CD4-positive, CD25-positive, alpha-beta regulatory T cell (primary cell): ENCODE measurements at regions not wholly inside any gene's neighbourhood (a gene's known extent, or its start where the extent isn't known, plus 50 kb on each side); places are given as distances from the start of the nearest gene placed in this dataset.

ENCODE experiments used
- ATAC-seq, 2 donors: fragments of 150-1000 bp; cut with Tn5 transposase; one replicate each; pipeline ENCODE4 v1.10.0; 2021; ENCODE audit warnings: low read depth in 2 of 2, moderate number of reproducible peaks in 2 of 2, moderate library complexity in 1 of 2
- DNase-seq, 3 donors: peaks; one replicate each; pipeline versions ENCODE4 v3.0.0 to v3.0.0-alpha.2; 2012 to 2022; ENCODE audit warnings: mixed read lengths in 1 of 3
- H3K27ac ChIP-seq: one replicate; pipeline ENCODE4 v1.7.0; 2013; ENCODE audit warnings: mild to moderate bottlenecking, low read length; ENCODE audit not compliant: insufficient read depth, poor library complexity, severe bottlenecking
- H3K27me3 ChIP-seq: one replicate; pipeline ENCODE4 v1.7.0; 2013; ENCODE audit warnings: low read length; ENCODE audit not compliant: control insufficient read depth, insufficient read depth
- H3K36me3 ChIP-seq: one replicate; pipeline ENCODE4 v1.7.0; 2013; ENCODE audit warnings: mild to moderate bottlenecking, low read length, moderate library complexity; ENCODE audit not compliant: control insufficient read depth, insufficient read depth
- H3K4me1 ChIP-seq: 2 replicates; pipeline ENCODE4 v1.7.0; 2013; ENCODE audit warnings: mild to moderate bottlenecking, low read length; ENCODE audit not compliant: insufficient read depth, control insufficient read depth, poor library complexity, severe bottlenecking
- H3K4me3 ChIP-seq: one replicate; pipeline ENCODE4 v1.7.0; 2013; ENCODE audit warnings: low read depth, mild to moderate bottlenecking, low read length, moderate library complexity
- H3K9me3 ChIP-seq, 2 experiments: 1 replicate in 1 of 2; 2 replicates in 1 of 2; pipeline ENCODE4 v1.7.0; 2013; ENCODE audit warnings: low read length in 2 of 2, mild to moderate bottlenecking in 1 of 2, moderate library complexity in 1 of 2; ENCODE audit not compliant: control insufficient read depth in 2 of 2
- H3K27ac Mint-ChIP-seq, 3 donors: one replicate each; pipeline ENCODE4 v1.8.0; 2020 to 2022; ENCODE audit warnings: mild to moderate bottlenecking in 3 of 3, mixed read lengths in 3 of 3, moderate library complexity in 2 of 3
- H3K27me3 Mint-ChIP-seq: one replicate; pipeline ENCODE4 v1.8.0; 2022; ENCODE audit warnings: mild to moderate bottlenecking, mixed read lengths
- H3K36me3 Mint-ChIP-seq: one replicate; pipeline ENCODE4 v1.8.0; 2020; ENCODE audit warnings: mixed read lengths
- H3K4me1 Mint-ChIP-seq, 4 donors: one replicate each; pipeline ENCODE4 v1.8.0; 2020 to 2022; ENCODE audit warnings: mixed read lengths in 4 of 4, mild to moderate bottlenecking in 1 of 4
- H3K4me3 Mint-ChIP-seq, 4 donors: one replicate each; pipeline ENCODE4 v1.8.0; 2020 to 2022; ENCODE audit warnings: mild to moderate bottlenecking in 4 of 4, mixed read lengths in 4 of 4, moderate library complexity in 3 of 4
- H3K9me3 Mint-ChIP-seq, 7 donors: one replicate each; pipeline ENCODE4 v1.8.0; 2020 to 2022; ENCODE audit warnings: mixed read lengths in 7 of 7, mild to moderate bottlenecking in 3 of 7, moderate library complexity in 2 of 7

- Histone ChIP-seq H3K9me3 (no peaks in the 10 kb centered on the region), H3K36me3 (no peaks in the 10 kb centered on the region), H3K4me3 (no peak overlapping the region), H3K27me3 (no peaks in the 10 kb centered on the region), H3K27ac (no peak overlapping the region), H3K4me1 (no peaks in the 10 kb centered on the region)
- Mint-ChIP-seq H3K27me3 (no peaks in the 10 kb centered on the region), H3K4me3 (no peak overlapping the region), H3K36me3 (no peaks in the 10 kb centered on the region), H3K9me3 (peaks cover 0 to 9% (median 4%) of the 10 kb centered on the region in 7 donors), H3K4me1 (no peaks in the 10 kb centered on the region), H3K27ac (no peak overlapping the region)
- ATAC-seq (no peak), DNase-seq (no peak)
These were observed 300.5 kb upstream of the MME start for GRCh38 chr3:154779571-154779970.

- H3K36me3 Mint-ChIP-seq: no peaks in the 10 kb centered on the region
- H3K4me1 ChIP-seq: no peaks in the 10 kb centered on the region
- H3K4me1 Mint-ChIP-seq: no peaks in the 10 kb centered on the region
- peaks cover 0 to 14% (median 4%) of the 10 kb centered on the region in 7 donors for H3K9me3 Mint-ChIP-seq
- H3K27me3 Mint-ChIP-seq: no peaks in the 10 kb centered on the region
- H3K36me3 ChIP-seq: no peaks in the 10 kb centered on the region
- H3K4me3 ChIP-seq: no peak overlapping the region
- no peaks in the 10 kb centered on the region for H3K27me3 ChIP-seq
- H3K9me3 ChIP-seq: no peaks in the 10 kb centered on the region
- no peak for ATAC-seq
- no peak overlapping the region for H3K27ac Mint-ChIP-seq
- H3K4me3 Mint-ChIP-seq: no peak overlapping the region
- DNase-seq: no peak
- H3K27ac ChIP-seq: no peak overlapping the region
These were observed 302.1 kb upstream of the MME start for GRCh38 chr3:154778057-154778456.

- Mint-ChIP-seq H3K4me3 (no peak overlapping the region), H3K4me1 (no peaks in the 10 kb centered on the region), H3K9me3 (peaks cover 0 to 11% (median 4%) of the 10 kb centered on the region in 7 donors), H3K27ac (no peak overlapping the region), H3K36me3 (no peaks in the 10 kb centered on the region), H3K27me3 (no peaks in the 10 kb centered on the region)
- H3K4me1 ChIP-seq: no peaks in the 10 kb centered on the region
- no peak overlapping the region for H3K27ac ChIP-seq
- no peak for ATAC-seq
- no peaks in the 10 kb centered on the region for H3K36me3 ChIP-seq
- H3K9me3 ChIP-seq: no peaks in the 10 kb centered on the region
- DNase-seq: no peak
- no peak overlapping the region for H3K4me3 ChIP-seq
- no peaks in the 10 kb centered on the region for H3K27me3 ChIP-seq
These were observed 303.4 kb upstream of the MME start for GRCh38 chr3:154776549-154777225.

DNA sequence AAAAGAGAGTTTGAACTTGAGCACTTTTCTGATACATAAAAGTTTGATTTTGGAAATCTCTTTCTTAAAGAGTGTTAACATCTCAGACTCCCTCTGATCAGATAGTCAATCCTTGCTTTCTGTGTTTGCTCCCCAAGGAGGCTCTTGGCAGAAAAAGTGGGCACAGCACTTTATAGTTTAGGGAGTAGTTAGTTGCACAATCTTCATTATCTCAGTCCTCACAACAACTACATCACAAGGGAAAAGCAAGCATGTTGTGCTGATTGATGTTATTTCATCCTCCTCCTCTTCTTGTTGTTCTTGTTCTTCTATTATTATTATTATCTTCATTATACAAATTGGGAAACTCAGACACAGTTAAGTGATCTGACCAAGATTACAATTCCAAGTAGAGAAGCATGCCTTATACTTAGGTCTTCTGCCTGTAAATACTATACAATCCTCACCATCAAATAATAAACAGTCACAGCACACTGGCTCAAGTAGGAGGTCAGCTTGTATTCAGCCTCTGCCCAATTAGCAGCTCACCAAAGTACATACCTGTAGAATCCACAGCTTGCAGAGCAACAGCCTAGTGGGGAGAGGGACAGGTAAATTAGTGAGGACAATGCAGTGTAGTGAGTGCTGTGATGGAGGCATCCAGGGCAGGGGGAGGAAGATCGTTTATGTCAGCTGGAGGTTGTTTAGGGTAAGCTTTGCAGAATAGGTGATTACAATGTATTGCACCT is 304.1 kb upstream of the MME start:
- Mint-ChIP-seq H3K27me3 (no peaks in the 10 kb centered on the region), H3K4me1 (no peaks in the 10 kb centered on the region), H3K36me3 (no peaks in the 10 kb centered on the region), H3K27ac (no peak overlapping the region), H3K9me3 (peaks cover 0 to 9% (median 4%) of the 10 kb centered on the region in 7 donors), H3K4me3 (no peak overlapping the region)
- ATAC-seq (no peak), DNase-seq (no peak)
- Histone ChIP-seq H3K27me3 (no peaks in the 10 kb centered on the region), H3K36me3 (no peaks in the 10 kb centered on the region), H3K27ac (no peak overlapping the region), H3K9me3 (no peaks in the 10 kb centered on the region), H3K4me3 (no peak overlapping the region), H3K4me1 (no peaks in the 10 kb centered on the region)

DNA sequence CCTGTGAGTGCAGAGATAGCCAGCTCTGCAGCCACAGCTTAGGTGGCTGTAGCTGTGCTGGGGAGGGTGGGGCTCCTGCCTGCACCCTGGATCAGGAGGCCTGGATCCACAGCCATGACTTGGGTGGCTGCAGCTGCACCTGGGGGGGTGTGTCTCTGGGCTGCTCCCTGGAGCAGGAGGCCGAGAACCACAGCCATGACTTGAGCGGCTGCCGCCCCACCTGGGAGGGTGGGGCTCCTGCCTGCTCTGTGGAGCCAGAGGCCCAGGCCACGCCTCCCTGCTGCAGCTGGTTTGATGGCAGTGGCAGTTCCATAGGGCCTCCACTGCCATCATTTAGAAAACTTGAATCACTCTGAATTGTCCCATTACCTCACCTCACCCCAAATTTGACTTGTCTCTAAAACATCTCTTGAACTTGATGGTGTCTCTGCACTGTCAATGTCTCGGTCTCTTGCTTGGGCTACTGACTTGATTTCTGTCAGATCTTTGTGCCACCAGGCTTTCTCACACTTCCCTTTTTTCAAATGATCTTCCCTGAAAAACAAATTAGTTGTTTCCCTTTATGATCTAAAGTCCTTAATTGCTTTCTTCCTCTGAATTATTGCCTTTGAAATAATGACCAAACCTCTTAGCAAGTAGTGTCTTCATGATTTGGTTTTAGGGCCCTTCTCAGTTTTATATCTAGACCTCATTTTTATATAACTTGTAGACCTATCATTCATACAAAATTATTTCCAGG is 313.2 kb upstream of the MME start:
- H3K4me1 Mint-ChIP-seq: no peaks in the 10 kb centered on the region
- ATAC-seq: no peak
- no peak overlapping the region for H3K27ac Mint-ChIP-seq
- H3K27me3 Mint-ChIP-seq: no peaks in the 10 kb centered on the region
- Histone ChIP-seq H3K9me3 (no peaks in the 10 kb centered on the region), H3K4me3 (no peak overlapping the region), H3K4me1 (no peaks in the 10 kb centered on the region), H3K27ac (no peak overlapping the region), H3K27me3 (no peaks in the 10 kb centered on the region), H3K36me3 (no peaks in the 10 kb centered on the region)
- DNase-seq: no peak
- no peaks in the 10 kb centered on the region for H3K36me3 Mint-ChIP-seq
- no peak overlapping the region for H3K4me3 Mint-ChIP-seq
- H3K9me3 Mint-ChIP-seq: peaks cover 0 to 11% (median 4%) of the 10 kb centered on the region in 7 donors

DNA sequence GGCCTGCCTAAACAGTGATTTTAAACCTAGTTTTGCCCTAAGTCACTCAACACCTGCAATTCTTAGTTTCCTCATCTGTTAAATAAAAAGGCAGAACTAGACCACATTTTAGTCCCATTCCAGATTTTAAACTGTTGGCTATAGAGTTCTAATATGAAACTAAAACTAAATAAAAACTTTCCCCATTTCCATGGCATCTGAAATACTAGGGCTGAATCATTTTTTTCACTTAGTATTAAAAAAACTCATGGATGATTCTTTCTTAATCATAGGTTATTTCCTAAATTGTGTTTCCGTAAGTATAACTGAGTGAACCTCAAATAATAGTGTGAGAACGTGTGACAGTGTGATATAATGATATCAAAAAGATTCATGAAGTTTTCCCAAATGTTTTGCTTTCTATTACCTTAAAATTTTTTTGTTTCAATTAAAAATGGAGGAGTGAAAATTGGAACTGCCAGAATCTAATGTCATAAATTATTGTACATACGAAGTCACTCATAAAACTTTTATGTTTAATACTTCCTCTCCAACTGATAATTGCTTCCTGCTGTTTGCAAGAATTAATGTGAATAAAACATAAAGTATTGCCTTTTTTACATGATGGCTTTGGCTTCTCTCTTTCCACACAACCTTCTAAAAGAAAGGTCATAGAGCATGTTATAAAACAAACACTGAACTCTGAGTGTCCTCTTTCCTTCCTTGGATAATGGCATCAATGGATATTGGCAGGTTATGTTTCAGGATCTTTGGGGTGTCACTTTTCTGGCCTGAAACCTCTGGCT is 315.1 kb upstream of the MME start:
- H3K4me1 ChIP-seq: no peaks in the 10 kb centered on the region
- no peaks in the 10 kb centered on the region for H3K36me3 Mint-ChIP-seq
- no peak overlapping the region for H3K27ac ChIP-seq
- no peak overlapping the region for H3K4me3 Mint-ChIP-seq
- H3K36me3 ChIP-seq: no peaks in the 10 kb centered on the region
- no peak overlapping the region for H3K4me3 ChIP-seq
- no peaks in the 10 kb centered on the region for H3K9me3 ChIP-seq
- DNase-seq (no peak), ATAC-seq (no peak)
- no peak overlapping the region for H3K27ac Mint-ChIP-seq
- peaks cover 1 to 8% (median 4%) of the 10 kb centered on the region in 7 donors for H3K9me3 Mint-ChIP-seq
- H3K27me3 Mint-ChIP-seq: no peaks in the 10 kb centered on the region
- H3K4me1 Mint-ChIP-seq: no peaks in the 10 kb centered on the region
- no peaks in the 10 kb centered on the region for H3K27me3 ChIP-seq

- ATAC-seq (no peak), DNase-seq (no peak)
- Histone ChIP-seq H3K27me3 (no peaks in the 10 kb centered on the region), H3K4me3 (no peak overlapping the region), H3K9me3 (no peaks in the 10 kb centered on the region), H3K4me1 (no peaks in the 10 kb centered on the region), H3K36me3 (no peaks in the 10 kb centered on the region), H3K27ac (no peak overlapping the region)
- Mint-ChIP-seq H3K27ac (no peak overlapping the region), H3K4me3 (no peak overlapping the region), H3K27me3 (no peaks in the 10 kb centered on the region), H3K36me3 (no peaks in the 10 kb centered on the region), H3K9me3 (peaks cover 0 to 6% (median 5%) of the 10 kb centered on the region in 7 donors), H3K4me1 (no peaks in the 10 kb centered on the region)
These were observed 317.6 kb upstream of the MME start for GRCh38 chr3:154762486-154762885.
